Uterus (tissue), 2 donors: ENCODE measurements at regions not wholly inside any gene's neighbourhood (a gene's known extent, or its start where the extent isn't known, plus 50 kb on each side); places are given as distances from the start of the nearest gene placed in this dataset.

ENCODE experiments used
- CTCF ChIP-seq, 4 experiments: fragments of 200-600 bp in 2 of 4; fragments of 450-650 bp in 2 of 4; sonication (generic) in 2 of 4; IDR thresholded peaks; one replicate each; pipeline ENCODE4 v1.5.1; 2016 to 2019; ENCODE audit warnings: antibody characterized with exemption in 4 of 4, mild to moderate bottlenecking in 2 of 4, moderate library complexity in 1 of 4
- POLR2A ChIP-seq, 2 donors: fragments of 450-650 bp; IDR thresholded peaks; one replicate each; pipeline ENCODE4 v1.6.1; 2016; ENCODE audit warnings: antibody characterized with exemption in 2 of 2, mild to moderate bottlenecking in 1 of 2, moderate library complexity in 1 of 2

DNA sequence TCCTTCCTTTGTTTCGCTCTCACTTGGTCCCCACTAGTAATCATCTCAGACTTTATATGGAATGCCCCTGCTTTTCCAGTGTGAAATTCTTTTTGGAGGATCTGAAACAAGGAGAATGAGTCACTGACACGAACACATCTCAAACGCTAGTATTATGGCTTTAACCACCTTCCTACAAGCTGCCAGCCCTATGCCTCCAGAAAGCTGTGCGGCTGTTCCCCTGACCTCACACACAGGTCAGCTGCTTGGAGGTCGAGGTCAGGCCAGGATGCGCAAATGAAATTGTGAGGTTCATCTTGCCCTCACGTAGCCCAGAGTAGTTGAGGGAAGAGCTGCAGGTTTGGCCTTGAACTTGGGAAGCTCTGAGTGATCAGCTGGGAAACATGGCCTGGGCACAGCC lies 449.8 kb downstream of the FGF9 start:
- no peak for TF ChIP-seq CTCF (IDR thresholded peaks at IDR 0.05)
- TF ChIP-seq POLR2A (IDR thresholded peaks at IDR 0.05): no peak
